ENCODE measurements at regions not wholly inside any gene's neighbourhood (a gene's known extent, or its start where the extent isn't known, plus 50 kb on each side); places are given as distances from the start of the nearest gene placed in this dataset.

DNA sequence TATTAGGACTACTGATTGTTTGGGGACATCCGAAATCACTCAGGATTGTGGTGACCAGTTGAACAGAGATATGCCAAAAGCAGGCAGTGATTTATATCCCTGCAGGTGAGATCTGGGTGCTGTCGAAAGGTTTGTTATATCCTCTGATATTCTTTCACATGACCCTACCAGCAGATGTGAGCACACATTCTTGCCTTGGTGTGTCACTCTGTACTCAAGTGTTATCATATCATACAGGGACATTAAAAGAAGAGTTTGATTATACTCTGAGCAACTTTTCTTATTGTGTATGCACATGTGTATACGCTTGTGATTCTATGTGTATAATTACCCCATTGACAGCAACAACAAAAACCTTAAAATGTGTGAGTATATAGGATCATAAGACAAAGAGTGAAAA is 381.2 kb upstream of the IGFBP7 start:
- TF ChIP-seq, protein P1, sequence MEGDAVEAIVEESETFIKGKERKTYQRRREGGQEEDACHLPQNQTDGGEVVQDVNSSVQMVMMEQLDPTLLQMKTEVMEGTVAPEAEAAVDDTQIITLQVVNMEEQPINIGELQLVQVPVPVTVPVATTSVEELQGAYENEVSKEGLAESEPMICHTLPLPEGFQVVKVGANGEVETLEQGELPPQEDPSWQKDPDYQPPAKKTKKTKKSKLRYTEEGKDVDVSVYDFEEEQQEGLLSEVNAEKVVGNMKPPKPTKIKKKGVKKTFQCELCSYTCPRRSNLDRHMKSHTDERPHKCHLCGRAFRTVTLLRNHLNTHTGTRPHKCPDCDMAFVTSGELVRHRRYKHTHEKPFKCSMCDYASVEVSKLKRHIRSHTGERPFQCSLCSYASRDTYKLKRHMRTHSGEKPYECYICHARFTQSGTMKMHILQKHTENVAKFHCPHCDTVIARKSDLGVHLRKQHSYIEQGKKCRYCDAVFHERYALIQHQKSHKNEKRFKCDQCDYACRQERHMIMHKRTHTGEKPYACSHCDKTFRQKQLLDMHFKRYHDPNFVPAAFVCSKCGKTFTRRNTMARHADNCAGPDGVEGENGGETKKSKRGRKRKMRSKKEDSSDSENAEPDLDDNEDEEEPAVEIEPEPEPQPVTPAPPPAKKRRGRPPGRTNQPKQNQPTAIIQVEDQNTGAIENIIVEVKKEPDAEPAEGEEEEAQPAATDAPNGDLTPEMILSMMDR (IDR thresholded peaks at IDR 0.05; ENCODE audit: low read depth, low read length, poor library complexity, severe bottlenecking): no peak
- no peak for TF ChIP-seq EZH2phosphoT487 (IDR thresholded peaks at IDR 0.05; ENCODE audit: borderline replicate concordance, low read length)

Data from DOHH2 (cell line).